ENCODE measurements at regions not wholly inside any gene's neighbourhood (a gene's known extent, or its start where the extent isn't known, plus 50 kb on each side); places are given as distances from the start of the nearest gene placed in this dataset.

DNA sequence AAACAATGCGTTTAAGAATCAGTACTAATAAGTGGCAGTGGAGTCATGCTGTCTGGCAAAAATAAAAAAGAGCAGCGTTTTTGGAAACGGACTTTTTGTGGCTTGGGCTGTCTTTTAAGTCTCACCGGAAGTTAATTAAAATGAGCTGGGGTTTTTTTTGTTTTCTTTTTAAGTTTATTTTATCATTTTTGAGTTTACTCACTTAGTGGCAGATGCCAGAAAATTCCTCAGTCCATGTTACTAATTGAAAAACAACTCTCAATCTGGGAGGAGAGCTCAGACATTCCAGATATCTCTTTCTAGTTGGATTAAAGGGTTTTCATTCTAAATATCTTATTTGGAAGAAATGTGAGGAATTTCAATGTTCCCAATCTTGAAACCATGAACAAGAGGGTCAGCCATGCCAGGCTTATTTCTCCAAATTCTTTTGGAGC is 133.8 kb upstream of the AGR3 start:
- peak overlapping the region; percentile 44 for H2AFZ ChIP-seq (ENCODE audit: low read length)
- no peaks in the 10 kb centered on the region for H3K36me3 ChIP-seq (ENCODE audit: control insufficient read depth, insufficient read depth, low read length)
- H3K9me3 ChIP-seq (ENCODE audit: control insufficient read depth, insufficient read depth, low read depth, low read length) = no peaks in the 10 kb centered on the region
- H3K27me3 ChIP-seq (ENCODE audit: control insufficient read depth, insufficient read depth, low read length) = no peaks in the 10 kb centered on the region
- peaks cover 3% of the 10 kb centered on the region for H3K4me1 ChIP-seq (ENCODE audit: control insufficient read depth, extremely low read depth, insufficient read depth, low read length)
- peak overlapping the region; percentile 51 for H3K27ac ChIP-seq (ENCODE audit: insufficient read depth, low read length)
- H3K4me2 ChIP-seq (ENCODE audit: extremely low read depth, insufficient read depth, low read length) = peak overlapping the region; percentile 8
- H3K9ac ChIP-seq (ENCODE audit: insufficient read depth, low read length) = no peak overlapping the region
- H3K4me3 ChIP-seq (replicated peaks in 1 of 4; ENCODE audit: control extremely low read depth in 1 of 4, insufficient read depth in 1 of 4, low read depth in 3 of 4, low read length in 4 of 4) = no peak overlapping the region
- DNase-seq (ENCODE audit: low read depth in 2 of 2) = peak; percentile 6 to 84
- no peak for TF ChIP-seq EZH2 (IDR thresholded peaks at IDR 0.05; ENCODE audit: low read length, missing control alignments)
- TF ChIP-seq, protein P1, sequence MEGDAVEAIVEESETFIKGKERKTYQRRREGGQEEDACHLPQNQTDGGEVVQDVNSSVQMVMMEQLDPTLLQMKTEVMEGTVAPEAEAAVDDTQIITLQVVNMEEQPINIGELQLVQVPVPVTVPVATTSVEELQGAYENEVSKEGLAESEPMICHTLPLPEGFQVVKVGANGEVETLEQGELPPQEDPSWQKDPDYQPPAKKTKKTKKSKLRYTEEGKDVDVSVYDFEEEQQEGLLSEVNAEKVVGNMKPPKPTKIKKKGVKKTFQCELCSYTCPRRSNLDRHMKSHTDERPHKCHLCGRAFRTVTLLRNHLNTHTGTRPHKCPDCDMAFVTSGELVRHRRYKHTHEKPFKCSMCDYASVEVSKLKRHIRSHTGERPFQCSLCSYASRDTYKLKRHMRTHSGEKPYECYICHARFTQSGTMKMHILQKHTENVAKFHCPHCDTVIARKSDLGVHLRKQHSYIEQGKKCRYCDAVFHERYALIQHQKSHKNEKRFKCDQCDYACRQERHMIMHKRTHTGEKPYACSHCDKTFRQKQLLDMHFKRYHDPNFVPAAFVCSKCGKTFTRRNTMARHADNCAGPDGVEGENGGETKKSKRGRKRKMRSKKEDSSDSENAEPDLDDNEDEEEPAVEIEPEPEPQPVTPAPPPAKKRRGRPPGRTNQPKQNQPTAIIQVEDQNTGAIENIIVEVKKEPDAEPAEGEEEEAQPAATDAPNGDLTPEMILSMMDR (conservative IDR thresholded peaks at IDR 0.05 in 1 of 2, IDR thresholded peaks at IDR 0.05 in 1 of 2; ENCODE audit: low read depth in 1 of 2, low read length in 2 of 2) = no peak
- no peaks in the 10 kb centered on the region for H4K20me1 ChIP-seq (ENCODE audit: control insufficient read depth, extremely low read depth, insufficient read depth, low read length)
- no peaks in the 10 kb centered on the region for H3K79me2 ChIP-seq (ENCODE audit: control insufficient read depth, insufficient read depth, low read length)

GRCh38 chr7:17016402-17017010 is 134.7 kb upstream of the AGR3 start:
- DNase-seq (ENCODE audit: low read depth in 2 of 2) = peak in 1 of 2 donors; percentile 15
- no peaks in the 10 kb centered on the region for H4K20me1 ChIP-seq (ENCODE audit: control insufficient read depth, extremely low read depth, insufficient read depth, low read length)
- peaks cover 3% of the 10 kb centered on the region for H3K4me1 ChIP-seq (ENCODE audit: control insufficient read depth, extremely low read depth, insufficient read depth, low read length)
- H2AFZ ChIP-seq (ENCODE audit: low read length) = no peak overlapping the region
- no peaks in the 10 kb centered on the region for H3K9me3 ChIP-seq (ENCODE audit: control insufficient read depth, insufficient read depth, low read depth, low read length)
- no peak overlapping the region for H3K4me2 ChIP-seq (ENCODE audit: extremely low read depth, insufficient read depth, low read length)
- H3K9ac ChIP-seq (ENCODE audit: insufficient read depth, low read length) = no peak overlapping the region
- TF ChIP-seq, protein P1 (conservative IDR thresholded peaks at IDR 0.05 in 1 of 2, IDR thresholded peaks at IDR 0.05 in 1 of 2; ENCODE audit: low read depth in 1 of 2, low read length in 2 of 2) = no peak
- no peak for TF ChIP-seq EZH2 (IDR thresholded peaks at IDR 0.05; ENCODE audit: low read length, missing control alignments)
- H3K36me3 ChIP-seq (ENCODE audit: control insufficient read depth, insufficient read depth, low read length) = no peaks in the 10 kb centered on the region
- no peaks in the 10 kb centered on the region for H3K79me2 ChIP-seq (ENCODE audit: control insufficient read depth, insufficient read depth, low read length)
- no peaks in the 10 kb centered on the region for H3K27me3 ChIP-seq (ENCODE audit: control insufficient read depth, insufficient read depth, low read length)
- H3K27ac ChIP-seq (ENCODE audit: insufficient read depth, low read length) = no peak overlapping the region
- H3K4me3 ChIP-seq (replicated peaks in 1 of 4; ENCODE audit: control extremely low read depth in 1 of 4, insufficient read depth in 1 of 4, low read depth in 3 of 4, low read length in 4 of 4) = no peak overlapping the region

DNA sequence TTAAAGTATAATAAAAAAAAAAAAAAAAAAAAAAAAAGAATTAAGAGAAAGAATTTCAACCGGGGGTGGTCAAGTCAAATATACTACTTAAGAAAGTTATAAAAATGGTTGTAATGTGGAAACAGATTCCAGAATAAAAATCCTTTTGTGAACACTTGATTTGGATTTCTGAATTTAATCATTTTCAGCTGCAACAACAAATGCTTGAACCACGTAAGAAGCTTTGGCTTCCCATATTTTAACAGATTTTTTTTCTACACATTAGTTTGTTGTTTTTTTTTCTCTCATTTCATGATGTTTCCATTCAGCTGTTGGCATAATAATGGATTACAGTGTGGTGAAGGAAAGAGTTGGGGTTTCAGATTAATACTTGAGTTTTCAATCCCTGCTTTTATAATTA is 137.3 kb upstream of the AGR3 start:
- Histone ChIP-seq H3K9me3 (ENCODE audit: control insufficient read depth, insufficient read depth, low read depth, low read length) (no peaks in the 10 kb centered on the region), H3K27ac (ENCODE audit: insufficient read depth, low read length) (no peak overlapping the region), H3K36me3 (ENCODE audit: control insufficient read depth, insufficient read depth, low read length) (no peaks in the 10 kb centered on the region), H3K9ac (ENCODE audit: insufficient read depth, low read length) (no peak overlapping the region), H3K79me2 (ENCODE audit: control insufficient read depth, insufficient read depth, low read length) (no peaks in the 10 kb centered on the region), H3K4me3 (replicated peaks in 1 of 4; ENCODE audit: control extremely low read depth in 1 of 4, insufficient read depth in 1 of 4, low read depth in 3 of 4, low read length in 4 of 4) (no peak overlapping the region), H3K27me3 (ENCODE audit: control insufficient read depth, insufficient read depth, low read length) (no peaks in the 10 kb centered on the region), H3K4me2 (ENCODE audit: extremely low read depth, insufficient read depth, low read length) (no peak overlapping the region), H3K4me1 (ENCODE audit: control insufficient read depth, extremely low read depth, insufficient read depth, low read length) (peaks cover 3% of the 10 kb centered on the region), H2AFZ (ENCODE audit: low read length) (no peak overlapping the region), H4K20me1 (ENCODE audit: control insufficient read depth, extremely low read depth, insufficient read depth, low read length) (no peaks in the 10 kb centered on the region)
- TF ChIP-seq, protein P1 (conservative IDR thresholded peaks at IDR 0.05 in 1 of 2, IDR thresholded peaks at IDR 0.05 in 1 of 2; ENCODE audit: low read depth in 1 of 2, low read length in 2 of 2) = no peak
- no peak for TF ChIP-seq EZH2 (IDR thresholded peaks at IDR 0.05; ENCODE audit: low read length, missing control alignments)
- peak in 1 of 2 donors; percentile 27 for DNase-seq (ENCODE audit: low read depth in 2 of 2)

All from fibroblast of lung (primary cell).